ENCODE measurements at regions not wholly inside any gene's neighbourhood (a gene's known extent, or its start where the extent isn't known, plus 50 kb on each side); places are given as distances from the start of the nearest gene placed in this dataset.
"Not testable (repeated sequence)": the region's sequence is repeated elsewhere in the genome, so short reads cannot be mapped to it uniquely, and the experiment has no call there.

GRCh38 chrX:81890521-81890920 lies 688.6 kb downstream of the SH3BGRL start:
- Histone ChIP-seq H3K4me1 (no peaks in the 10 kb centered on the region), H3K9ac (ENCODE audit: low read depth in 2 of 2, low read length in 2 of 2) (no peak overlapping the region), H3K4me3 (no peak overlapping the region), H3K9me3 (no peaks in the 10 kb centered on the region), H3K36me3 (no peaks in the 10 kb centered on the region), H3K27me3 (no peaks in the 10 kb centered on the region), H3K27ac (no peak overlapping the region)
- intact Hi-C loops (cut with DNase I): no loop called here
- no peak for DNase-seq
- TF ChIP-seq, protein P1, sequence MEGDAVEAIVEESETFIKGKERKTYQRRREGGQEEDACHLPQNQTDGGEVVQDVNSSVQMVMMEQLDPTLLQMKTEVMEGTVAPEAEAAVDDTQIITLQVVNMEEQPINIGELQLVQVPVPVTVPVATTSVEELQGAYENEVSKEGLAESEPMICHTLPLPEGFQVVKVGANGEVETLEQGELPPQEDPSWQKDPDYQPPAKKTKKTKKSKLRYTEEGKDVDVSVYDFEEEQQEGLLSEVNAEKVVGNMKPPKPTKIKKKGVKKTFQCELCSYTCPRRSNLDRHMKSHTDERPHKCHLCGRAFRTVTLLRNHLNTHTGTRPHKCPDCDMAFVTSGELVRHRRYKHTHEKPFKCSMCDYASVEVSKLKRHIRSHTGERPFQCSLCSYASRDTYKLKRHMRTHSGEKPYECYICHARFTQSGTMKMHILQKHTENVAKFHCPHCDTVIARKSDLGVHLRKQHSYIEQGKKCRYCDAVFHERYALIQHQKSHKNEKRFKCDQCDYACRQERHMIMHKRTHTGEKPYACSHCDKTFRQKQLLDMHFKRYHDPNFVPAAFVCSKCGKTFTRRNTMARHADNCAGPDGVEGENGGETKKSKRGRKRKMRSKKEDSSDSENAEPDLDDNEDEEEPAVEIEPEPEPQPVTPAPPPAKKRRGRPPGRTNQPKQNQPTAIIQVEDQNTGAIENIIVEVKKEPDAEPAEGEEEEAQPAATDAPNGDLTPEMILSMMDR (IDR thresholded peaks at IDR 0.05): no peak

DNA sequence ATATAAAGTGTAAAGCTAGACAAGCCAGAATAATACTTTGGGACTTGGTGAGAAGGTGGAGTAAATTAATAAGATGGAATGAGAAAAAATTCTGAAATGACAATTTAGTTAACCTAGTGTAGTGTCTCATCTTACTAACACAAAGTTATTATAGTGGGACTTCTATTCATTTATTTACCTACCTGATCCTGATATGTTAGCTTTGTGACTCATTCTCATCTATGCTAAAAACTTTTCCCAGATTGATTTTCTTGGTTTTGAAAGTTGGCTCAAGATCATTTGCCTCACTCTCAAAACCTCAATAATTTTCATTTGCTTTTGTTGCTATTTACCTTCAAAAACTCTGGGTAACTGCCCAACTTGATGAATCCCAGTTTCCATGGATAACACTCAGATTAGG lies 698.6 kb downstream of the SH3BGRL start:
- Histone ChIP-seq H3K36me3 (no peaks in the 10 kb centered on the region), H3K9me3 (no peaks in the 10 kb centered on the region), H3K9ac (ENCODE audit: low read depth in 2 of 2, low read length in 2 of 2) (no peak overlapping the region), H3K27ac (no peak overlapping the region), H3K4me1 (no peaks in the 10 kb centered on the region), H3K27me3 (no peaks in the 10 kb centered on the region), H3K4me3 (no peak overlapping the region)
- TF ChIP-seq, protein P1 (IDR thresholded peaks at IDR 0.05): no peak
- no peak for DNase-seq
- intact Hi-C loops (cut with DNase I): no loop called here

GRCh38 chrX:81925812-81926211 lies 723.9 kb downstream of the SH3BGRL start:
- Histone ChIP-seq H3K36me3 (no peaks in the 10 kb centered on the region), H3K4me1 (no peaks in the 10 kb centered on the region), H3K9me3 (no peaks in the 10 kb centered on the region), H3K9ac (ENCODE audit: low read depth in 2 of 2, low read length in 2 of 2) (no peak overlapping the region), H3K4me3 (no peak overlapping the region), H3K27me3 (no peaks in the 10 kb centered on the region), H3K27ac (no peak overlapping the region)
- DNase-seq: no peak
- intact Hi-C loops (cut with DNase I): no loop called here
- TF ChIP-seq, protein P1 (IDR thresholded peaks at IDR 0.05): no peak

DNA sequence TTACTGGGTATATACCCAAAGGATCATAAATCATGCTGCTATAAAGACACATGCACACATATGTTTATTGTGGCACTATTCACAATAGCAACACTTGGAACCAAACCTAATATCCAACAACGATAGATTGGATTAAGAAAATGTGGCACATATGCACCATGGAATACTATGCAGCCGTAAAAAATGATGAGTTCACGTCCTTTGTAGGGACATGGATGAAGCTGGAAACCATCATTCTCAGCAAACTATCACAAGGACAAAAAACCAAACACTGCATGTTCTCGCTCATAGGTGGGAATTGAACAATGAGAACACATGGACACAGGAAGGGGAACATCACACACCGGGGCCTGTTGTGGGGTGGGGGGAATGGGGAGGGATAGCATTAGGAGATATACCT lies 744.0 kb downstream of the SH3BGRL start:
- H3K9ac ChIP-seq (ENCODE audit: low read depth in 2 of 2, low read length in 2 of 2); H3K9me3 ChIP-seq; H3K4me1 ChIP-seq; H3K27ac ChIP-seq; H3K27me3 ChIP-seq; H3K4me3 ChIP-seq; H3K36me3 ChIP-seq; DNase-seq; intact Hi-C loops (cut with DNase I): not testable (repeated sequence)

DNA sequence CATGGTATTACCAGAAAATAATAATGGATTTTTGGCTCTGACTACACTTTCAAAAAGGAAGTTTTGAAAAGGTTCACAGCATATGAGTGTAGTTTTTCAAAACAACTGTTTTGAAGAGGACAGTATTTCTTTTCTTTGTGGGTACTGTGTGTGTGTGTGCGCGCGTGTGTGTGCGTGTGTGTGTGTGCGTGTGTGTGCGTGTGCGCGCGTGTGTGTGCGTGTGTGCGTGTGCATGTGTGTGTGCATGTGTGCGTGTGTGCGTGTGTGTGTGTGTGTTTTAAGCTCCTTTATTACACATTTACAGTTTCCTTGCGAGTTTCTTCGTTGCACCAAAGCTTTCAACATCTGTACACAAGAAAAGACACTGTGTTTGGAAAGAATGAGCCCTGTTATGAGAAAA lies 755.4 kb downstream of the SH3BGRL start:
- H3K27me3 ChIP-seq: no peaks in the 10 kb centered on the region
- H3K4me1 ChIP-seq: no peaks in the 10 kb centered on the region
- DNase-seq: no peak
- no peak overlapping the region for H3K27ac ChIP-seq
- TF ChIP-seq, protein P1 (IDR thresholded peaks at IDR 0.05): no peak
- no peaks in the 10 kb centered on the region for H3K36me3 ChIP-seq
- intact Hi-C loops (cut with DNase I): no loop called here
- no peak overlapping the region for H3K9ac ChIP-seq (ENCODE audit: low read depth in 2 of 2, low read length in 2 of 2)
- H3K9me3 ChIP-seq: no peaks in the 10 kb centered on the region
- no peak overlapping the region for H3K4me3 ChIP-seq

DNA sequence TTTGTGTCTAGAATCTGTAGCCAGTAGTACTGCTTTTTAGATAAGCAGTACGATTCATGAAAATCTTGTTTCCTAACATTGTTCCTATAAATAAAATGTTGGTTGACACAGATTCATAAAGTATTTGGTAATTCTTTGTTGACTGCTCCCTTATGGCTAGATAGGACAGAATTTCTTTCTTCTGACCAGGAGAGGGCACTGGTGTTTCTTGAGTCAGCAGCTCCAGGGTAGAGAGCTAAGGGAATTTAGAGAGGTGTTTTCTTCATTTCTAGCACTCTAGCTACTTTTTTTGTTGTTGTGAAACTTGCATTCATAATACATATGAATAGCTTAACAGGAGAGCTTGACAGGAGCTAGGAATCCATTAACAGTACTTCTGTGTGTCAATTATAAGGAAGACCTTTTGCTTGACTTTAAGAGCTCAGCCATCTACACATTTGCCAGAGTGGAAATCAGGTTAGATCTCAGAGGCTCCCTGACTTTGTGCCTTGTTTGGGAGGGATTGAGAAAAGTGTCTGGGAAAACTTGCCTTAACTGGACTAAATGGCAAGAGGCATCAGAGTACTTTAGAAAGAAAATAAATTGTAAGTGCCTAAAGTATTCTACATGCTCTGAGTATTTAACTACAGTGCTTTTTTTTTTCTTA lies 756.1 kb downstream of the SH3BGRL start:
- no peak overlapping the region for H3K27ac ChIP-seq
- intact Hi-C loops (cut with DNase I): no loop called here
- no peaks in the 10 kb centered on the region for H3K27me3 ChIP-seq
- TF ChIP-seq, protein P1 (IDR thresholded peaks at IDR 0.05): no peak
- H3K9me3 ChIP-seq: no peaks in the 10 kb centered on the region
- no peak for DNase-seq
- no peaks in the 10 kb centered on the region for H3K36me3 ChIP-seq
- no peaks in the 10 kb centered on the region for H3K4me1 ChIP-seq
- no peak overlapping the region for H3K4me3 ChIP-seq
- no peak overlapping the region for H3K9ac ChIP-seq (ENCODE audit: low read depth in 2 of 2, low read length in 2 of 2)

All from colonic mucosa (tissue), 4 donors.